GM18511 (cell line): ENCODE measurements at regions not wholly inside any gene's neighbourhood (a gene's known extent, or its start where the extent isn't known, plus 50 kb on each side); places are given as distances from the start of the nearest gene placed in this dataset.
"Not testable (repeated sequence)": the region's sequence is repeated elsewhere in the genome, so short reads cannot be mapped to it uniquely, and the experiment has no call there.

Source experiments
- ATAC-seq: cut with Tn5 transposase; IDR thresholded peaks from one replicate; pipeline ENCODE4 v1.9.1; 2021; ENCODE audit warnings: mild to moderate bottlenecking, moderate library complexity; ENCODE audit not compliant: unreplicated experiment

GRCh38 chr7:10646194-10646593 is 327.5 kb upstream of the PHF14 start:
- no peak for ATAC-seq

GRCh38 chr7:10648289-10648688 is 325.4 kb upstream of the PHF14 start:
- no peak for ATAC-seq

- not testable (repeated sequence) for ATAC-seq
Observed at GRCh38 chr7:10649120-10649519, 324.6 kb upstream of the PHF14 start.

- no peak for ATAC-seq
Observed at GRCh38 chr7:10655031-10655430, 318.6 kb upstream of the PHF14 start.

GRCh38 chr7:10657201-10657600 is 316.5 kb upstream of the PHF14 start:
- ATAC-seq: no peak

GRCh38 chr7:10657837-10658236 is 315.8 kb upstream of the PHF14 start:
- ATAC-seq: no peak

- ATAC-seq: no peak
Observed at GRCh38 chr7:10662491-10662890, 311.2 kb upstream of the PHF14 start.

GRCh38 chr7:10662982-10663884 is 310.4 kb upstream of the PHF14 start:
- peak; percentile 64 for ATAC-seq

GRCh38 chr7:10672186-10672585 is 301.5 kb upstream of the PHF14 start:
- ATAC-seq: no peak

GRCh38 chr7:10677211-10677610 is 296.5 kb upstream of the PHF14 start:
- no peak for ATAC-seq

- no peak for ATAC-seq
Observed at GRCh38 chr7:10677668-10678232, 295.9 kb upstream of the PHF14 start.

- no peak for ATAC-seq
Observed at GRCh38 chr7:10684606-10685005, 289.1 kb upstream of the PHF14 start.

- no peak for ATAC-seq
Observed at GRCh38 chr7:10685040-10685439, 288.6 kb upstream of the PHF14 start.

- ATAC-seq: no peak
Observed at GRCh38 chr7:10688544-10688943, 285.1 kb upstream of the PHF14 start.

GRCh38 chr7:10696064-10696463 is 277.6 kb upstream of the PHF14 start:
- no peak for ATAC-seq

GRCh38 chr7:10703059-10703458 is 270.6 kb upstream of the PHF14 start:
- ATAC-seq: no peak

- no peak for ATAC-seq
Observed at GRCh38 chr7:10703981-10704380, 269.7 kb upstream of the PHF14 start.

GRCh38 chr7:10704653-10705052 is 269.0 kb upstream of the PHF14 start:
- no peak for ATAC-seq

GRCh38 chr7:10706875-10707493 is 266.7 kb upstream of the PHF14 start:
- ATAC-seq: peak; percentile 100

GRCh38 chr7:10707519-10707918 is 266.2 kb upstream of the PHF14 start:
- peak; percentile 27 for ATAC-seq

- ATAC-seq: no peak
Observed at GRCh38 chr7:10708447-10708846, 265.2 kb upstream of the PHF14 start.

- no peak for ATAC-seq
Observed at GRCh38 chr7:10718768-10719167, 254.9 kb upstream of the PHF14 start.
